ENCODE measurements at regions not wholly inside any gene's neighbourhood (a gene's known extent, or its start where the extent isn't known, plus 50 kb on each side); places are given as distances from the start of the nearest gene placed in this dataset.

- TF ChIP-seq, protein P1, sequence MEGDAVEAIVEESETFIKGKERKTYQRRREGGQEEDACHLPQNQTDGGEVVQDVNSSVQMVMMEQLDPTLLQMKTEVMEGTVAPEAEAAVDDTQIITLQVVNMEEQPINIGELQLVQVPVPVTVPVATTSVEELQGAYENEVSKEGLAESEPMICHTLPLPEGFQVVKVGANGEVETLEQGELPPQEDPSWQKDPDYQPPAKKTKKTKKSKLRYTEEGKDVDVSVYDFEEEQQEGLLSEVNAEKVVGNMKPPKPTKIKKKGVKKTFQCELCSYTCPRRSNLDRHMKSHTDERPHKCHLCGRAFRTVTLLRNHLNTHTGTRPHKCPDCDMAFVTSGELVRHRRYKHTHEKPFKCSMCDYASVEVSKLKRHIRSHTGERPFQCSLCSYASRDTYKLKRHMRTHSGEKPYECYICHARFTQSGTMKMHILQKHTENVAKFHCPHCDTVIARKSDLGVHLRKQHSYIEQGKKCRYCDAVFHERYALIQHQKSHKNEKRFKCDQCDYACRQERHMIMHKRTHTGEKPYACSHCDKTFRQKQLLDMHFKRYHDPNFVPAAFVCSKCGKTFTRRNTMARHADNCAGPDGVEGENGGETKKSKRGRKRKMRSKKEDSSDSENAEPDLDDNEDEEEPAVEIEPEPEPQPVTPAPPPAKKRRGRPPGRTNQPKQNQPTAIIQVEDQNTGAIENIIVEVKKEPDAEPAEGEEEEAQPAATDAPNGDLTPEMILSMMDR (IDR thresholded peaks at IDR 0.05; ENCODE audit: extremely low read depth, low read depth, low read length) = no peak
- Histone ChIP-seq H2AFZ (ENCODE audit: low read length) (no peak overlapping the region), H3K4me2 (ENCODE audit: insufficient read depth, low read length) (no peak overlapping the region), H3K4me3 (ENCODE audit: insufficient read depth, low read length) (no peak overlapping the region), H3K79me2 (ENCODE audit: insufficient read depth, low read length) (no peaks in the 10 kb centered on the region), H4K20me1 (ENCODE audit: insufficient read depth, low read length) (no peaks in the 10 kb centered on the region), H3K9me3 (ENCODE audit: low read depth, low read length) (peaks cover 6% of the 10 kb centered on the region), H3K36me3 (ENCODE audit: insufficient read depth, low read length) (no peaks in the 10 kb centered on the region), H3K4me1 (ENCODE audit: insufficient read depth, low read length) (peaks cover 7% of the 10 kb centered on the region), H3K27me3 (ENCODE audit: insufficient read depth, low read length) (peaks cover 10% of the 10 kb centered on the region), H3K27ac (ENCODE audit: low read depth, low read length) (no peak overlapping the region)
- no peak for DNase-seq (ENCODE audit: insufficient read length, low spot score, missing footprints)
These were observed 67.3 kb downstream of the ACKR3 start for GRCh38 chr2:236636714-236637470.

- Histone ChIP-seq H3K27me3 (ENCODE audit: insufficient read depth, low read length) (peaks cover 7% of the 10 kb centered on the region), H4K20me1 (ENCODE audit: insufficient read depth, low read length) (no peaks in the 10 kb centered on the region), H3K36me3 (ENCODE audit: insufficient read depth, low read length) (no peaks in the 10 kb centered on the region), H3K4me2 (ENCODE audit: insufficient read depth, low read length) (no peak overlapping the region), H3K9me3 (ENCODE audit: low read depth, low read length) (peaks cover 6% of the 10 kb centered on the region), H3K4me1 (ENCODE audit: insufficient read depth, low read length) (peaks cover 13% of the 10 kb centered on the region), H3K4me3 (ENCODE audit: insufficient read depth, low read length) (no peak overlapping the region), H3K79me2 (ENCODE audit: insufficient read depth, low read length) (no peaks in the 10 kb centered on the region), H2AFZ (ENCODE audit: low read length) (no peak overlapping the region), H3K27ac (ENCODE audit: low read depth, low read length) (no peak overlapping the region)
- TF ChIP-seq, protein P1 (IDR thresholded peaks at IDR 0.05; ENCODE audit: extremely low read depth, low read depth, low read length) = no peak
- no peak for DNase-seq (ENCODE audit: insufficient read length, low spot score, missing footprints)
These were observed 68.3 kb downstream of the ACKR3 start for GRCh38 chr2:236637686-236638569.

GRCh38 chr2:236638707-236639106 lies 69.1 kb downstream of the ACKR3 start:
- peaks cover 20% of the 10 kb centered on the region for H3K4me1 ChIP-seq (ENCODE audit: insufficient read depth, low read length)
- no peaks in the 10 kb centered on the region for H3K79me2 ChIP-seq (ENCODE audit: insufficient read depth, low read length)
- H3K27me3 ChIP-seq (ENCODE audit: insufficient read depth, low read length) = peaks cover 3% of the 10 kb centered on the region
- H4K20me1 ChIP-seq (ENCODE audit: insufficient read depth, low read length) = no peaks in the 10 kb centered on the region
- H2AFZ ChIP-seq (ENCODE audit: low read length) = no peak overlapping the region
- DNase-seq (ENCODE audit: insufficient read length, low spot score, missing footprints) = no peak
- no peak overlapping the region for H3K4me3 ChIP-seq (ENCODE audit: insufficient read depth, low read length)
- TF ChIP-seq, protein P1 (IDR thresholded peaks at IDR 0.05; ENCODE audit: extremely low read depth, low read depth, low read length) = no peak
- H3K4me2 ChIP-seq (ENCODE audit: insufficient read depth, low read length) = no peak overlapping the region
- H3K27ac ChIP-seq (ENCODE audit: low read depth, low read length) = no peak overlapping the region
- H3K9me3 ChIP-seq (ENCODE audit: low read depth, low read length) = peaks cover 6% of the 10 kb centered on the region
- no peaks in the 10 kb centered on the region for H3K36me3 ChIP-seq (ENCODE audit: insufficient read depth, low read length)
